ENCODE measurements at regions not wholly inside any gene's neighbourhood (a gene's known extent, or its start where the extent isn't known, plus 50 kb on each side); places are given as distances from the start of the nearest gene placed in this dataset.
"Not testable (repeated sequence)": the region's sequence is repeated elsewhere in the genome, so short reads cannot be mapped to it uniquely, and the experiment has no call there.

- DNase-seq = no peak
Observed at GRCh38 chr20:24838546-24839535, 110.2 kb upstream of the CST7 start.

DNA sequence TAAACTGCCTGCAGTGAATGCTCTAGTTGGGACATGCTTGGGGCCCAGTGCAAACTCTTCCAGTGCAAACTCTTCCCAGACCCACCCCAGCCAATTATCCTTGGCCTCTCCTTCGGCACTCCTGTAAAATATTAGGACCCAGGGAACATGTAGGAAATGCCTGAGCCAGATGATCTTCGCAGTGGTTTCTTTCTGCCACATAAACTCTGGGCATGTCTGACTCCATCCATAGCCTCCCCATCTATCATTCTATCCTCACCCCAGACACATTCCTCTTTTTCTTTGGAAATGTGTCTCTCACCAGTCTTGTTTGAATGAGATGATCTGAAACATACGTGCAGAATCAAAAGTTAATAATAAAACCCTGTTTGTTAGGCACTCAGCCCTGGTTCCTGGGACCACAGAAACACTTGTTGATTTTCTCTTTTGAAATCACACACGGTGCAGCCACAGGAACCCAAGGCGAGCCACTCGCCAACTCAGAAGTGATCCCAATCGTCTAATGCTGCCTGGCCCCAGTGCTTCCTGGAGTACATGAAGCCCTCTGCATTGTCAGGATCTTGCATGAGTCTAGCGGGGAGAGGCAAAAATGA lies 108.9 kb upstream of the CST7 start:
- no peak for DNase-seq

DNA sequence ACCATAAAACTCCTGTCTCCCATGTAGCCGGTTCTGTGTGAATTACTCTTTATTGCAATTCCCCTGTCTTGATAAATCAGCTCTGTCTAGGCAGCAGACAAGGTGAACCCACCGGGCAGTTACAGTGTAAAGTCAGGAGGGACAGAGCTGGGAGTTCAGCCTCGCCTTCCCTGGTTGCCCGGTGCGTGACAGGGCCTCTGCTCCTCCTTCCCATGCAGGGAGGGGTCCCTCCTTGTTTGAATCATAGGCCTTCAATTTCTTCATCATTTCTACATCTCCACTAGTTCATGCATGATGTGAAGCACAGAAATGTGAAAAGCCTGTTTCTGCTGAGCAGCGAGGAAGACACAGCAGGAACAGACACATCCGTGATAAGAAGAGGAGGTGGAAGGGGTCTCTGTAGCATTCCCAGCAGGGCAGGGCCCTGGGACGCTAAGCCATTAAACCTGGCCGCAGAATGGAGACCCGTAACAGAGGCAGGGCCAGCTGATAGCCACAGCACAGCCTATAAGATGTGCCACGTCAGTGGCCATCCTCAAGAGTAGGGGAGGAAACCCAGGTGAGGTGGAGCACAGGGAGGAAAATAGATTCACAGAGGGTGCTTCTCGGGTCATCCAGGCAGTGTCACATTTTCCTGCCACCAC lies 106.7 kb upstream of the CST7 start:
- DNase-seq = no peak

DNA sequence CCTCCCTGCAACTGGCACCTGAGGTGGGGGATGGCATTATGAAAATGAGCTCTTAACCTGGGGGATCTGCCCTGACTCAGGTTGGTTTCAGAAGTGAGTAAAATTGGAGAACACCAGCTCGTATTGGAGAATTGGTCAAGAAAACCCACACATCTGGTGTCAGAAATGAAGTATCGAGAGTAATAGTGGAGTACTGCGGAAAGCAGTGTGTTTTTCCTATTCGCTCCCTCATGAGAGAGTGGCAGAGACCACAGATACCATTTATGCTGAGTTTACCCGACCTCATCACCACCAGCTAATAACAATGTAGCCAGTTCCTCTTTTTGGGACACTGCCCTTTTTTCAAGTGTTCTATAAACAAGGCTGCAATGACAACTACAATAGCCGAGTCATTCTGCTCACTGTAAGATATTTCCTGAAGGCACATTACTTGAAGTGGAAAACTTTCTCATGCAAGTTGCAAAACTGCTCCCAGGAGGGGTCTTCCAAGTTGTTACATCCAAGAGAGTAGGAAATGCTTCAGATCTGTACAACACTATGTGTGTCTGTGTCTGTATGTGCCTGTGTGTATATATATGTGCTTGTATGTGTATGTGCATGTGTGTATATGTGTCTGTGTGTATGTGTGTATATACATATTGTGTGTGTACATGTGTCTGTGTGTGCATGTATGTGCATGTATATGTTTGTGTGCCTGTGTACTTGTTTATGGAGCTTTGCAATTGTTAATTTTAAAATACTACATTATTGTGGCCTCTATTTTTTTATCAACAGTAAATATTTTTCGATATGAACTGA lies 106.0 kb upstream of the CST7 start:
- DNase-seq = peak; percentile 72

- no peak for DNase-seq
Observed at GRCh38 chr20:24850176-24850575, 98.9 kb upstream of the CST7 start.

DNA sequence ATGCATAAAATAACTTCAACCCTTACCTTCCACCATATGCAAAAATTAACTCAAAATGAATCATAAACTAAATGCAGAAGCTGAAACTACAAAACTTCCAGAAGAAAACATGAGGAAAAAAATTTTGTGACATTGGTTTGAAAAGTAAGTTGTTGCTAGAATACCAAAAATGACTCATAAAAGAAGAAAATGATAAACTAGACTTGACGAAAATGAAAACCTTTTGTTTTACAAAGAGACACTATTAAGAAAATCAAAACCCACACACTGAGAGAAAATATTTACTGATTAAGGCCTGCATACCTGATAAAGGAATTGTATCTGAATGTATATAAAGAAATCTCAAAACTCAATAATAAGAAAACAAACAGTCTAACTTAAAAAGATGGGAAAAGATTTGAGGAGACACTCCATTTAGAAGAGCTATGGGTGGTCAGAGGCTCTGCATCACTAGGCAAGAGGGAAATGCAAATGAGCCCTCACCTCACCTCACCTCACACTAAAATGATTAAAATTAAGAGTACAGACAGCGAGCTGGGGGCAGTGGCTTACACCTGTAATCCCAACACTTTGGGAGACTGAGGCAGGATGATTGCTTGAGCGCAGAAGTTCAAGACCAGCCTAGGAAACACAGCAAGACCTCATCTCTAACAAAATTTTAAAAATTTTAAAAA lies 97.6 kb upstream of the CST7 start:
- DNase-seq = no peak

- no peak for DNase-seq
Observed at GRCh38 chr20:24853916-24854315, 95.2 kb upstream of the CST7 start.

- DNase-seq = no peak
Observed at GRCh38 chr20:24855848-24856247, 93.2 kb upstream of the CST7 start.

DNA sequence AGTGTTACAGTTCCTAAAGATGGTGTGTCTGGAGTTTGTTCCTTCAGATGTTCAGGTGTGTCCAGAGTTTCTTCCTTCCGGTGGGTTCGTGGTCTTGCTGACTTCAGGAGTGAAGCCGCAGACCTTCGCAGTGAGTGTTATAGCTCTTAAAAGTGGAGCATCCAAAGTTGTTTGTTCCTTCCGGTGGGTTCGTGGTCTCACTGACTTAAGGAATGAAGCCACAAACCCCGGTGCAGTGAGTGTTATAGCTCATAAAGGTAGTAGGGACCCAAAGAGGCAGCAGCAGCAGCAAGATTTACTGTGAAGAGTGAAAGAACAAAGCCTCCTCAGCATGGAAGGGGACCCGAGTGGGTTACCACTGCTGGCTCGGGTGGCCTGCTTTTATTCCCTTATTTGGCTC lies 90.6 kb upstream of the CST7 start:
- not testable (repeated sequence) for DNase-seq

GRCh38 chr20:24859539-24859938 lies 89.5 kb upstream of the CST7 start:
- no peak for DNase-seq

- no peak for DNase-seq
Observed at GRCh38 chr20:24862186-24862585, 86.9 kb upstream of the CST7 start.

- no peak for DNase-seq
Observed at GRCh38 chr20:24862606-24863005, 86.5 kb upstream of the CST7 start.

- peak; percentile 37 for DNase-seq
Observed at GRCh38 chr20:24863356-24863755, 85.7 kb upstream of the CST7 start.

DNA sequence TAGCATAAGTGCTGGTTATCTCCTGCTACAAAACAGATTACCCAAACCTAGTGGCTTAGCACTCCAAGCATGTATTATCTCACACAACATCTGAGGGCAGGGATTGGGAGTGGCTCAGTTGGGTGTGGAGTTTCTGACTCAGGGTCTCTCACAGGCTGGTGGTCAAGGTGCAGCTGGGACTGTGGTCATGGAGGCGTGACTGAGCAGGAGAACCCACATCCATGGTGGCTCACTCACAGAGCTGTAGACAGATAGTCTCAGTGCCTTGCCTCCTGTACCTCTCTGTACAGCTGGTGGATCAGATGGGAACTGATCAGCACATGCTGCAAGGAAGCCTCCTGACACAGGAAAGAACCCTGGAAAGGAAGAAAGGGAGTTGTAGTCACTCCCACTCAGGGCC lies 83.1 kb upstream of the CST7 start:
- DNase-seq = no peak

DNA sequence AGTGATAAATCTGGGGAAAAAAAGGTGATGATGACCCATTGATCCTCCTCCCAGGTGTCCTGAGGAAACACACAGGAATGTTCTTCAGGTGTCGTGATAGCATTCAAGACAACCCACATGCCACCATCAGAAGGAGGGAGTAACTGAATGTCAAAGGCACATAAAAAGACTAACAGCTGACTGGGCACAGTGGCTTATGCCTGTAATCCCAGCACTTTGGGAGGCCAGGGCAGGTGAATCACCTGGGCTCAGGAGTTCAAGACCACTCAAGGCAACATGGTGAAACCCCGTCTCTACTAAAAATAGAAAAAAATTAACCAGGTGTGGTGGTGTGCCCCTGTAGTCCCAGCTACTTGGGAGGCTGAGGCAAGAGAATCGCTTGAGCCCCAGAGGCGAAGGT lies 82.3 kb upstream of the CST7 start:
- no peak for DNase-seq

DNA sequence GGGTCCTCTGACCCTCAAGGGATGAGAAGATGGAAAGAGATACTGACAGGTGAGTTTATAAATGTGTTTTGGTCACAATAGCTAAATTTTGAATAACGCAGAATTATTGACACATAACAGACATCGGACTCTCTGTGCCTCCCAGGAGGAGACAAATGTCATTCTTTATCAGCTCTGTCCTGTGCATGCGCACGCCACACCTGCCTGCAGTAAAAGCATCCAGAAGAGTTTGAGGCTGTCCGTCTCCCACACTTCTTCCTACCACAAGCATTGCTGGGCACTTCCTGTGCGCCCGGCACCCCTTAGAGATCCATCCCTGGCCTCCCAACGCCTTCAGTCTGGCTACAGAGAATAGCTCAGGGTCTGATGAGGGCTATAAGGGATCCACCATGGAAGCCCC lies 81.5 kb upstream of the CST7 start:
- no peak for DNase-seq

GRCh38 chr20:24868396-24868927 lies 80.6 kb upstream of the CST7 start:
- DNase-seq = no peak

DNA sequence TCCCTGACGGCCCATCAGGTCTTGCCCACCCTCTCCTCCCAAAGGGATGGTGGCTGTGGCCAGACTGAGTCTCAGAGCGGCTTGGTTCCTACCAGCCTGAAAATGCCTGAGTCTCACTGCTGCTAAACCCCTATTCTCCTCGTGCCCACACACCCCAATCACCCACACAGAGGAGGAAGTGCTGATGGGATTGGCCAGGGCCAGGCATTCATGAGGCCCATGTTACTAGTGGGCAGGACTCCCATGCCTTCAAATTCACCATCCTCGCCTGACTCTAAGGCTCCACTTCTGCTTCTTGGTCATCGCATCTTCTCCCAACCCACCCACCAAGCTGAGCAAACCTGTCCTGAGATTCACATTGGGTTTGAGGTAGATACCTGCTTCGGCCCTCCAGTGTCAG lies 80.1 kb upstream of the CST7 start:
- DNase-seq = peak; percentile 5

DNA sequence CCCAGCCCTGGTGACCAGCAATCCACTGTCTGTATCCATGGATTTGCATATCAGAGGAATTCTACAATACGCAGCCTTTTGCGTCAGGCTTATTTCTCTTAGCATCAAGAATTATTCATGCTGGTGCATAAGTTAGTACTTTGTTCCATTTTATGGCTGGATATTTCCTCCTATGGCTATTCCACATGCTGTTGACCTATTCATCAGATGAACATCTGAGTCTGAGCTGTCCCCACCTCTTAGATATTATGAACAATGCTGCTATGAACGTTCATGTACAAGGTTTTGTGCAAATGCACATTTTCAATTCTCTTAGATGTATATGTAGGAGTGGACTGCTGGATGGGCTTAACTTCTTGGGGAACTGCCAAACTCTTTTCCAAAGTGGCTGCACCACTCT lies 79.0 kb upstream of the CST7 start:
- no peak for DNase-seq

DNA sequence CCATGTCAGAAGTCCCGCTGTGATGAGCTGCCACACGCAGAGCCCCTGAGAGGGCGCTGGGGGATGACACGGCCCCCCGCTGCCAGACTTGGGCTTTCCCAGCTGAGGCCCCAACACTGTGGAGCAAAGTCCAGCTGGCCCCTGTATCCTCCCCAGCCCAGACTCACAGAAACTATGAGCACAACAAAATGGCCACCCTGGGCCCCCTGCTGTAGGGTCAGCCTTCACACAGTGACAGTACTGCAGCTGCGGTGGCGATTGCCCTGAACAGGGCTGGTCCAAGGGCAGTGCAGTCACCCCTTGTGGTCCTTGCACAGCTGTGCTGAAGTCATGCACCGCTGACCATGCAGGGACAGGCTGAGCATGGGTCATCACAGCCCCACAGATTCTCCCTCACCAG lies 78.2 kb upstream of the CST7 start:
- no peak for DNase-seq

GRCh38 chr20:24871480-24872213 lies 77.4 kb upstream of the CST7 start:
- DNase-seq = no peak

All from suppressor macrophage treated with lipopolysaccharide for 4 hours (primary cell).